ENCODE measurements at regions not wholly inside any gene's neighbourhood (a gene's known extent, or its start where the extent isn't known, plus 50 kb on each side); places are given as distances from the start of the nearest gene placed in this dataset.

DNA sequence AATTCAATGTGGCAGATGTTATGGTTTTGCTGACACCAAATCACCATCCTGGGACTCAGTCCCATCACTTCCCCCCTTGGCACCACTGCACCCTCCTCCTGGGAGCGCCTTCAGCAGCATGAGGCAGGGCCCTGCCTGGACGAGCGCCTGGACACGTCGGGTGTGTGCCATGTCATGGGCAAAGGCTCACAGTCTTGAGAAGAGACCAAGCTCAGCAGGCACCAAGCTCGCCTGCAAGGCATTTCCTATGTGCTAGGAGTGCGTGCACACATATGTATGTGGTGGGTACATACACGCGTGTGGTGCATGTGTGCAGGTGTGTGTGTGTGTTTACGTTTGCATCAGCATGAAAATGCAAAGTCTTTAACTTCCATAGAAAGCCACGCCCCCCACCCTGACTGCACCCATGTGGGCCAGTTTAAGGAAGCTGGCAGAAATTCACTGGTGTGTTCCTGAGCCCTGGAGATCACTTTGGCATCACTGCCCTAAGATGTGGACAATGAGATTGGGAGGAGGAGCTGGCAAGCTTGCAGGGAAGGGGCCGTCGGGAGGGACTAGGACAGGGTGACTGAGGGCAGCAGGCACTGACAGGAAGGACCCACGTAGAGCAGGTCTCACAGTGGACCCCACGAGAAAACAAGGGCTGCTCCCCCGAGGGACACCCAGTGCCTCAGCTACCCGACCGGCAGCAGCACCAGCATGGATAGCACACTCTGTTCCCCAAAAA lies 169.9 kb upstream of the PPP2R2D start:
- TF ChIP-seq MXI1 (conservative IDR thresholded peaks at IDR 0.05; ENCODE audit: poor library complexity, severe bottlenecking) (no peak), EZH2 (IDR thresholded peaks at IDR 0.05; ENCODE audit: borderline replicate concordance, insufficient read depth, low read length, poor library complexity, severe bottlenecking) (no peak), SMC3 (conservative IDR thresholded peaks at IDR 0.05; ENCODE audit: poor library complexity) (no peak), TAF1 (IDR thresholded peaks at IDR 0.05; ENCODE audit: low read depth) (no peak), RAD21 (conservative IDR thresholded peaks at IDR 0.05) (no peak)
- TF ChIP-seq, protein P1, sequence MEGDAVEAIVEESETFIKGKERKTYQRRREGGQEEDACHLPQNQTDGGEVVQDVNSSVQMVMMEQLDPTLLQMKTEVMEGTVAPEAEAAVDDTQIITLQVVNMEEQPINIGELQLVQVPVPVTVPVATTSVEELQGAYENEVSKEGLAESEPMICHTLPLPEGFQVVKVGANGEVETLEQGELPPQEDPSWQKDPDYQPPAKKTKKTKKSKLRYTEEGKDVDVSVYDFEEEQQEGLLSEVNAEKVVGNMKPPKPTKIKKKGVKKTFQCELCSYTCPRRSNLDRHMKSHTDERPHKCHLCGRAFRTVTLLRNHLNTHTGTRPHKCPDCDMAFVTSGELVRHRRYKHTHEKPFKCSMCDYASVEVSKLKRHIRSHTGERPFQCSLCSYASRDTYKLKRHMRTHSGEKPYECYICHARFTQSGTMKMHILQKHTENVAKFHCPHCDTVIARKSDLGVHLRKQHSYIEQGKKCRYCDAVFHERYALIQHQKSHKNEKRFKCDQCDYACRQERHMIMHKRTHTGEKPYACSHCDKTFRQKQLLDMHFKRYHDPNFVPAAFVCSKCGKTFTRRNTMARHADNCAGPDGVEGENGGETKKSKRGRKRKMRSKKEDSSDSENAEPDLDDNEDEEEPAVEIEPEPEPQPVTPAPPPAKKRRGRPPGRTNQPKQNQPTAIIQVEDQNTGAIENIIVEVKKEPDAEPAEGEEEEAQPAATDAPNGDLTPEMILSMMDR (IDR thresholded peaks at IDR 0.05; ENCODE audit: poor library complexity, severe bottlenecking), result no peak
